Liver (tissue), 8 donors: ENCODE measurements at regions not wholly inside any gene's neighbourhood (a gene's known extent, or its start where the extent isn't known, plus 50 kb on each side); places are given as distances from the start of the nearest gene placed in this dataset.

Experiments used
- DNase-seq: peaks from one replicate; pipeline ENCODE4 v3.0.0-alpha.2; 2017; ENCODE audit warnings: low spot score
- H3K27ac ChIP-seq, 2 donors: one replicate each; pipeline ENCODE4 v1.7.0; 2013; ENCODE audit warnings: inconsistent platforms in 2 of 2, low read length in 2 of 2, control low read depth in 1 of 2, low read depth in 1 of 2, mild to moderate bottlenecking in 1 of 2
- H3K27me3 ChIP-seq, 4 donors: one replicate each; pipeline versions ENCODE4 v1.6.1 to v1.7.0; 2013; ENCODE audit warnings: low read length in 3 of 4, inconsistent platforms in 1 of 4, mild to moderate bottlenecking in 1 of 4, moderate library complexity in 1 of 4; ENCODE audit not compliant: control insufficient read depth in 4 of 4, insufficient read depth in 4 of 4
- H3K36me3 ChIP-seq, 4 donors: one replicate each; pipeline versions ENCODE4 v1.6.1 to v1.7.0; 2013; ENCODE audit warnings: low read length in 3 of 4, mild to moderate bottlenecking in 3 of 4, low read depth in 1 of 4, moderate library complexity in 1 of 4; ENCODE audit not compliant: control insufficient read depth in 4 of 4, insufficient read depth in 3 of 4
- H3K4me1 ChIP-seq, 4 donors: one replicate each; pipeline versions ENCODE4 v1.6.1 to v1.7.0; 2013; ENCODE audit warnings: low read length in 3 of 4, mild to moderate bottlenecking in 3 of 4, moderate library complexity in 1 of 4; ENCODE audit not compliant: control insufficient read depth in 4 of 4, insufficient read depth in 4 of 4
- H3K4me3 ChIP-seq, 3 donors: one replicate each; pipeline versions ENCODE4 v1.6.1 to v1.7.0; 2013; ENCODE audit warnings: low read length in 3 of 3, control low read depth in 1 of 3, low read depth in 1 of 3, mild to moderate bottlenecking in 1 of 3
- H3K9ac ChIP-seq, 2 donors: one replicate each; pipeline ENCODE4 v1.7.0; 2013; ENCODE audit warnings: low read length in 2 of 2, mild to moderate bottlenecking in 2 of 2, moderate library complexity in 2 of 2, control low read depth in 1 of 2, low read depth in 1 of 2
- H3K9me3 ChIP-seq, 4 donors: one replicate each; pipeline versions ENCODE4 v1.6.1 to v1.7.0; 2013; ENCODE audit warnings: low read length in 3 of 4; ENCODE audit not compliant: control insufficient read depth in 4 of 4
- ATF3 ChIP-seq: IDR thresholded peaks from 2 replicates; pipeline ENCODE4 v1.6.1; 2016; ENCODE audit warnings: antibody characterized with exemption
- EGR1 ChIP-seq, 2 donors: IDR thresholded peaks; 2 replicates each; pipeline ENCODE4 v1.6.1; 2016 to 2018; ENCODE audit warnings: antibody characterized with exemption in 2 of 2, low read depth in 2 of 2
- FOXA1 ChIP-seq: IDR thresholded peaks from 2 replicates; pipeline ENCODE4 v1.6.1; 2016; ENCODE audit warnings: antibody characterized with exemption
- FOXA2 ChIP-seq: IDR thresholded peaks from 2 replicates; pipeline ENCODE4 v1.6.1; 2016; ENCODE audit warnings: antibody characterized with exemption
- GABPA ChIP-seq, 2 donors: IDR thresholded peaks in 1 of 2; conservative IDR thresholded peaks in 1 of 2; 2 replicates each; pipeline ENCODE4 v1.6.1; 2016; ENCODE audit warnings: antibody characterized with exemption in 2 of 2, mild to moderate bottlenecking in 1 of 2, moderate library complexity in 1 of 2
- HNF4A ChIP-seq, 2 donors: conservative IDR thresholded peaks; 2 replicates each; pipeline ENCODE4 v1.6.1; 2016; ENCODE audit warnings: antibody characterized with exemption in 2 of 2, mild to moderate bottlenecking in 2 of 2
- HNF4G ChIP-seq: IDR thresholded peaks from 2 replicates; pipeline ENCODE4 v1.6.1; 2016; ENCODE audit warnings: antibody characterized with exemption
- JUND ChIP-seq, 2 donors: IDR thresholded peaks; 2 replicates each; pipeline ENCODE4 v1.6.1; 2016; ENCODE audit warnings: antibody characterized with exemption in 2 of 2
- NR2F2 ChIP-seq: IDR thresholded peaks from 2 replicates; pipeline ENCODE4 v1.6.1; 2016; ENCODE audit warnings: antibody characterized with exemption
- RXRA ChIP-seq, 2 donors: IDR thresholded peaks; 2 replicates each; pipeline ENCODE4 v1.6.1; 2017 to 2018; ENCODE audit warnings: antibody characterized with exemption in 2 of 2, mild to moderate bottlenecking in 1 of 2
- SP1 ChIP-seq: IDR thresholded peaks from 2 replicates; pipeline ENCODE4 v1.6.1; 2018; ENCODE audit warnings: antibody characterized with exemption, mild to moderate bottlenecking
- YY1 ChIP-seq: IDR thresholded peaks from 2 replicates; pipeline ENCODE4 v1.6.1; 2016; ENCODE audit warnings: antibody characterized with exemption, mild to moderate bottlenecking
- WGBS: extraction: QIAGEN DNeasy Blood & Tissue Kit; methylation state at CpG from one replicate; pipeline ENCODE4 v1.1.7; 2013; 5-methylcytosine and 5-hydroxymethylcytosine counted together
- TF ChIP-seq, protein P1 (sequence below): IDR thresholded peaks from 2 replicates; pipeline ENCODE4 v1.6.1; 2016; ENCODE audit warnings: antibody characterized with exemption, mild to moderate bottlenecking
- TF ChIP-seq, protein P2 (sequence below): IDR thresholded peaks from 2 replicates; pipeline ENCODE4 v1.6.1; 2016; ENCODE audit warnings: antibody characterized with exemption
- TF ChIP-seq, protein P3 (sequence below): fragments of 150-350 bp; IDR thresholded peaks from 2 replicates; pipeline ENCODE4 v1.5.1; 2017; ENCODE audit warnings: improper control_type of control experiment, low read depth, low read length; ENCODE audit not compliant: missing input control
- TF ChIP-seq, protein P4 (sequence below): IDR thresholded peaks from 2 replicates; pipeline ENCODE4 v1.6.1; 2016; ENCODE audit warnings: antibody characterized with exemption
- donor health status: healthy.
- donor health status: healthy.
- donor health status: healthy.
- donor health status: healthy.
- donor health status: healthy.

- Histone ChIP-seq H3K9ac (no peak overlapping the region), H3K4me1 (no peaks in the 10 kb centered on the region), H3K27ac (no peak overlapping the region), H3K4me3 (no peak overlapping the region), H3K36me3 (peaks cover 0 to 2% (median 0%) of the 10 kb centered on the region in 4 donors), H3K9me3 (no peaks in the 10 kb centered on the region), H3K27me3 (no peaks in the 10 kb centered on the region)
- DNase-seq: no peak
- TF ChIP-seq, protein P1, sequence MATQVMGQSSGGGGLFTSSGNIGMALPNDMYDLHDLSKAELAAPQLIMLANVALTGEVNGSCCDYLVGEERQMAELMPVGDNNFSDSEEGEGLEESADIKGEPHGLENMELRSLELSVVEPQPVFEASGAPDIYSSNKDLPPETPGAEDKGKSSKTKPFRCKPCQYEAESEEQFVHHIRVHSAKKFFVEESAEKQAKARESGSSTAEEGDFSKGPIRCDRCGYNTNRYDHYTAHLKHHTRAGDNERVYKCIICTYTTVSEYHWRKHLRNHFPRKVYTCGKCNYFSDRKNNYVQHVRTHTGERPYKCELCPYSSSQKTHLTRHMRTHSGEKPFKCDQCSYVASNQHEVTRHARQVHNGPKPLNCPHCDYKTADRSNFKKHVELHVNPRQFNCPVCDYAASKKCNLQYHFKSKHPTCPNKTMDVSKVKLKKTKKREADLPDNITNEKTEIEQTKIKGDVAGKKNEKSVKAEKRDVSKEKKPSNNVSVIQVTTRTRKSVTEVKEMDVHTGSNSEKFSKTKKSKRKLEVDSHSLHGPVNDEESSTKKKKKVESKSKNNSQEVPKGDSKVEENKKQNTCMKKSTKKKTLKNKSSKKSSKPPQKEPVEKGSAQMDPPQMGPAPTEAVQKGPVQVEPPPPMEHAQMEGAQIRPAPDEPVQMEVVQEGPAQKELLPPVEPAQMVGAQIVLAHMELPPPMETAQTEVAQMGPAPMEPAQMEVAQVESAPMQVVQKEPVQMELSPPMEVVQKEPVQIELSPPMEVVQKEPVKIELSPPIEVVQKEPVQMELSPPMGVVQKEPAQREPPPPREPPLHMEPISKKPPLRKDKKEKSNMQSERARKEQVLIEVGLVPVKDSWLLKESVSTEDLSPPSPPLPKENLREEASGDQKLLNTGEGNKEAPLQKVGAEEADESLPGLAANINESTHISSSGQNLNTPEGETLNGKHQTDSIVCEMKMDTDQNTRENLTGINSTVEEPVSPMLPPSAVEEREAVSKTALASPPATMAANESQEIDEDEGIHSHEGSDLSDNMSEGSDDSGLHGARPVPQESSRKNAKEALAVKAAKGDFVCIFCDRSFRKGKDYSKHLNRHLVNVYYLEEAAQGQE: no peak
- TF ChIP-seq HNF4A (conservative IDR thresholded peaks at IDR 0.05): no peak
- no peak for TF ChIP-seq FOXA1
- TF ChIP-seq, protein P2, sequence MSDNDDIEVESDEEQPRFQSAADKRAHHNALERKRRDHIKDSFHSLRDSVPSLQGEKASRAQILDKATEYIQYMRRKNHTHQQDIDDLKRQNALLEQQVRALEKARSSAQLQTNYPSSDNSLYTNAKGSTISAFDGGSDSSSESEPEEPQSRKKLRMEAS: no peak
- TF ChIP-seq GABPA (IDR thresholded peaks at IDR 0.05 in 1 of 2, conservative IDR thresholded peaks at IDR 0.05 in 1 of 2): no peak
- TF ChIP-seq, protein P3, sequence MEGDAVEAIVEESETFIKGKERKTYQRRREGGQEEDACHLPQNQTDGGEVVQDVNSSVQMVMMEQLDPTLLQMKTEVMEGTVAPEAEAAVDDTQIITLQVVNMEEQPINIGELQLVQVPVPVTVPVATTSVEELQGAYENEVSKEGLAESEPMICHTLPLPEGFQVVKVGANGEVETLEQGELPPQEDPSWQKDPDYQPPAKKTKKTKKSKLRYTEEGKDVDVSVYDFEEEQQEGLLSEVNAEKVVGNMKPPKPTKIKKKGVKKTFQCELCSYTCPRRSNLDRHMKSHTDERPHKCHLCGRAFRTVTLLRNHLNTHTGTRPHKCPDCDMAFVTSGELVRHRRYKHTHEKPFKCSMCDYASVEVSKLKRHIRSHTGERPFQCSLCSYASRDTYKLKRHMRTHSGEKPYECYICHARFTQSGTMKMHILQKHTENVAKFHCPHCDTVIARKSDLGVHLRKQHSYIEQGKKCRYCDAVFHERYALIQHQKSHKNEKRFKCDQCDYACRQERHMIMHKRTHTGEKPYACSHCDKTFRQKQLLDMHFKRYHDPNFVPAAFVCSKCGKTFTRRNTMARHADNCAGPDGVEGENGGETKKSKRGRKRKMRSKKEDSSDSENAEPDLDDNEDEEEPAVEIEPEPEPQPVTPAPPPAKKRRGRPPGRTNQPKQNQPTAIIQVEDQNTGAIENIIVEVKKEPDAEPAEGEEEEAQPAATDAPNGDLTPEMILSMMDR: no peak
- no peak for TF ChIP-seq RXRA (IDR thresholded peaks at IDR 0.05)
- TF ChIP-seq ATF3: no peak
- no peak for TF ChIP-seq YY1
- TF ChIP-seq, protein P4, sequence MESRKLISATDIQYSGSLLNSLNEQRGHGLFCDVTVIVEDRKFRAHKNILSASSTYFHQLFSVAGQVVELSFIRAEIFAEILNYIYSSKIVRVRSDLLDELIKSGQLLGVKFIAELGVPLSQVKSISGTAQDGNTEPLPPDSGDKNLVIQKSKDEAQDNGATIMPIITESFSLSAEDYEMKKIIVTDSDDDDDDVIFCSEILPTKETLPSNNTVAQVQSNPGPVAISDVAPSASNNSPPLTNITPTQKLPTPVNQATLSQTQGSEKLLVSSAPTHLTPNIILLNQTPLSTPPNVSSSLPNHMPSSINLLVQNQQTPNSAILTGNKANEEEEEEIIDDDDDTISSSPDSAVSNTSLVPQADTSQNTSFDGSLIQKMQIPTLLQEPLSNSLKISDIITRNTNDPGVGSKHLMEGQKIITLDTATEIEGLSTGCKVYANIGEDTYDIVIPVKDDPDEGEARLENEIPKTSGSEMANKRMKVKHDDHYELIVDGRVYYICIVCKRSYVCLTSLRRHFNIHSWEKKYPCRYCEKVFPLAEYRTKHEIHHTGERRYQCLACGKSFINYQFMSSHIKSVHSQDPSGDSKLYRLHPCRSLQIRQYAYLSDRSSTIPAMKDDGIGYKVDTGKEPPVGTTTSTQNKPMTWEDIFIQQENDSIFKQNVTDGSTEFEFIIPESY: no peak
- no peak for TF ChIP-seq JUND (IDR thresholded peaks at IDR 0.05)
- no peak for TF ChIP-seq FOXA2
- TF ChIP-seq SP1: no peak
- no peak for TF ChIP-seq HNF4G
- no peak for TF ChIP-seq EGR1 (IDR thresholded peaks at IDR 0.05; ENCODE audit: low read depth in 2 of 2)
- TF ChIP-seq NR2F2: no peak
- WGBS: 87% methylated on average over 5 of the region's 5 CpGs
Measured at GRCh38 chr4:128470492-128471053, 183.0 kb upstream of the PGRMC2 start.
